RPMI7951 (cell line): ENCODE measurements at regions not wholly inside any gene's neighbourhood (a gene's known extent, or its start where the extent isn't known, plus 50 kb on each side); places are given as distances from the start of the nearest gene placed in this dataset.

Source experiments
- DNase-seq: peaks from one replicate; pipeline ENCODE4 v3.0.0-alpha.2; 2012; ENCODE audit warnings: low read depth

- no peak for DNase-seq
Observed at GRCh38 chr3:73706771-73707170, 82.0 kb upstream of the PDZRN3 start.

GRCh38 chr3:73705792-73706191 is 81.1 kb upstream of the PDZRN3 start:
- DNase-seq = no peak

- DNase-seq = no peak
Observed at GRCh38 chr3:73699327-73699726, 74.6 kb upstream of the PDZRN3 start.

- no peak for DNase-seq
Observed at GRCh38 chr3:73697020-73697419, 72.3 kb upstream of the PDZRN3 start.

- DNase-seq = no peak
Observed at GRCh38 chr3:73695841-73696240, 71.1 kb upstream of the PDZRN3 start.

- DNase-seq = no peak
Observed at GRCh38 chr3:73694983-73695757, 70.4 kb upstream of the PDZRN3 start.

GRCh38 chr3:73687106-73688004 is 62.6 kb upstream of the PDZRN3 start:
- DNase-seq = no peak

GRCh38 chr3:73685061-73685460 is 60.3 kb upstream of the PDZRN3 start:
- no peak for DNase-seq

- no peak for DNase-seq
Observed at GRCh38 chr3:73683706-73684105, 59.0 kb upstream of the PDZRN3 start.

GRCh38 chr3:73681610-73682009 is 56.9 kb upstream of the PDZRN3 start:
- no peak for DNase-seq

- DNase-seq = no peak
Observed at GRCh38 chr3:73681198-73681597, 56.5 kb upstream of the PDZRN3 start.

- DNase-seq = no peak
Observed at GRCh38 chr3:73680391-73681095, 55.8 kb upstream of the PDZRN3 start.

GRCh38 chr3:73677336-73678024 is 52.7 kb upstream of the PDZRN3 start:
- DNase-seq = no peak
